ENCODE measurements at regions not wholly inside any gene's neighbourhood (a gene's known extent, or its start where the extent isn't known, plus 50 kb on each side); places are given as distances from the start of the nearest gene placed in this dataset.
"Not testable (repeated sequence)": the region's sequence is repeated elsewhere in the genome, so short reads cannot be mapped to it uniquely, and the experiment has no call there.

DNA sequence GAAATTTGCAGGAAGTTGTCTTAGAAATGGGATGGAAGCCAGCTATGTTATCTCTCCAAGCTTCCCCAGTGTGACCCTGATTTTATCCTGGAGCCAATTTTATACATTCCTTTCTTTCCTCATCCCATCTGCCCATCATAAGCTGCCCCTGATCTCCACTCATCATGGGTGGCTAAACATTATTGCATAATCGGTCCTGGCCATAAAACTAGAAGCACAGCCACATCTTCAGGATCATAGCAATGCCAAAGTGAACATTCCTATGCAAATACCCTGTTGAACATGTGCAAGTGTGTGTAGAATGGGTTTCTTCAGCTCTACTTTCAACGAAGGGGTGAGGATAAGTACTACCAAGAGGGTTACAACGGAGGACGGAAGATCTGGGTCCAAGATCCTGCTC is 50.6 kb upstream of the COG2 start:
- no peak for DNase-seq

DNA sequence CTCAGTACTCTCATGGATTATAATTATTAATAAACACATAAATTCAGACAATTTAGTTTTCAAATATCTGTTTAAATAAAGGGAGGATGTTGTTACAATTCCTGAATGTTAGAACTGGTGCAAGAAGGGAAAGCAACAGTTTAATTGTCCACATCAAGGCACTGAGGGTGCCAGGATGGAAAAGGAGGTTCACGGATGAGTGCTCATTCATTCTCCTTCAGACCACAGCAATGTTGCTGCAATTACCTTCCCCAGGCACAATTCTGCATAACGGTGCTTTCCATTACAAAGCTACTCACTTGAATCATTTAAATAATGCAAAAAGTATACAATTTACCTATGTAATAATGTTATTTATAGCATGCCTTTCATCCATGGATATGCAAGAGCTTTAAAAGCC is 52.3 kb upstream of the COG2 start:
- DNase-seq, result no peak

DNA sequence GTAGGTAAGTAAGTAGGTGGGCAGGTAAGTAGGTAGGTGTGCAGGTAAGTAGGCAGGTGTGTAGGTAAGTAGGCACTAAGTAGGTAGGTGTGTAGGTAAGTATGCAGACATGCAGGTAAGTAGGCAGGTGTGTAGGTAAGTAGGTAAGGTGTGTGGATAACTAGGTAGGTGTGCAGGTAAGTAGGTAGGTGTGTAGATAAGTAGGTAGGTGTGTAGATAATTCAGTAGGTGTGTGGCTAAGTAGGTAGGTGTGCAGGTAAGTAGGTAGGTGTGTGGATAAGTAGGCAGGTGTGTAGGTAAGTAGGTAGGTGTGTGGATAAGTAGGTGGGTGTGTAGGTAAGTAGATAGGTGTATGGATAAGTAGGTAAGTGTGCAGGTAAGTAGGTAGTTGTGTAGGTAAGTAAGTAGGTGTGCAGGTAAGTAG is 53.9 kb upstream of the COG2 start:
- no peak for DNase-seq

DNA sequence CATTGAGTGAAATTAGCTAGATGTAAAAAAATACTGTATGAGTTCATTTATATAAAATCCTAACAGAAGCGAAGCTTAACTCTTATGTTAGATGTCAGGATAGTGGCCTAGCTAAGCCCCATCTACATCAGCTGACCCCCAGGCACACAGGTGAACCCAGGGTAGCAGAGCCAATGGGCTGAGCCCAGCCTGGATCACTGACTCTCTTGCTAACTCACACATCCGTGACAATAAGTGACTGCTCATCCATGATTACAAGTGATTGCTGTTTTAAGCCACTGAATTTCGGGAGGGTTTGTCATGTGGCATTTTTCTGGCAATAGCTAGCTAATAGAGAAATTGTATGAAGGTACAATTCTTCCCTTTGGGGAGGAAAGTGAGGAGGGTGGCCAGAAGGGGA is 55.2 kb upstream of the COG2 start:
- DNase-seq, result no peak

DNA sequence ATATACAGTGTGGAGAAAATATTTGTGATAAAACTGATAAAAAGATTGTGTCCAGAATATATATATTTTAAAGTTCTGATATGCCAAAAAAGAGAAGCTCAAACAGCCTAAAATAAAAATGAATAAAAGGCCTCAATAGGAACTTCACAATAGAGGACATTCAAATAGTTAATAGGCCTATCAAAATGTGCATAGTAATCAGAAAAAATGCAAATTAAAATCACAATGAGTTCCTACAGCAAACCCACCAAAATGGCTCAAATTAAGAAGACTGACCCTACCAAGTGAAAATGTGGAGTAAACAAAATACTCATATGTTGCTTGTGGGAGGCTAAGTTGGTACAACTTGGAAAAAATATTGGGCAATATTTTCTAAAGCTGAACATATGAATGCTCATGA is 57.6 kb upstream of the COG2 start:
- no peak for DNase-seq

DNA sequence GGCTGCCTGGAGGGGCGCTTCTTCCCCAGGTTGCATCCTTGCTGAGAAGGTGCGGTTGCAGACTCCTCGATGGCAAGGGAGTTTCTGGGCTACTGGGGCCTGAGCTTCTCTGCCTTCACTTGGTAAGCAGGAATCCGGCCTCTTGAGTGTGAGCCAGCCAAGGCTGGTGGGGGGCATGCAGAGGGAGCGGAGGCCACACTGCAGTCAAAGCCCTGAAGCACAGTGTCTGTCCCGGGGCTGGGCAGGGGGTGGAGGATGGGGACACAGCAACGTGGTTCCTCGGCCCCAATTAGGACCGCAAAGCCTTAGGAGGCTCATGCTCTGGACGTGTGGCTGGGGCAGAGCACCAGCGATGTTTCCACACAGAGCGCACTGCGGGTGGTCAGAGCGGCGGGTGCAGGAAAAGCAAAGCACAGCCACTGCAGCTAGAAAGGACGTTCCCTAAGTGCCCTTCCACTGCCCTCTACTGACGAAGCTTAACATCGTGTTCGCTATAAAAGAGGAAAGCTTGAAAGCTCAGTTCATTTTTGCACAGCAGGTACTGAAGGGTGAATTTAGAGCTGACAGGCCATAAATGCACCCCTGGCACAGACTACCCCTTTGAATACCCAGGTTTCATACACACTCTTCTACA is 60.7 kb upstream of the COG2 start:
- no peak for DNase-seq

DNA sequence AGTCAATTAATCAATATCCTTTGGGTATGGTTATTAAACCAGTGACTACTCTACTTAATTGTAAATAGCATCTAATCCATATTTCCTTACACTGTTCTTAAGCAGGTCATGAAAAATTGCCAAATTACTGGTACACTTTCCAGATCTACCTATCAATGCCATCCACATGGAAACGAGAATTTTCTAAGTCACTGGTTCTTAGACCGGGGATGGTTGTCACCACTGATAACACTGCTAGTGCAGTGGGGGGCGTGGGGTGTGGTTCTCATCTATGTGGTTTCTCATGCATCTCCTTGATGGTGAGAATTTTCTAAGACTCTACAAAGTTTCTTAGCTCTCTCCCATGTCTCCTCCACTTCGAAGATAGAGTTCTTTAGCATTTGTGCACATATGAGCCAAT is 63.7 kb upstream of the COG2 start:
- DNase-seq, result no peak

DNA sequence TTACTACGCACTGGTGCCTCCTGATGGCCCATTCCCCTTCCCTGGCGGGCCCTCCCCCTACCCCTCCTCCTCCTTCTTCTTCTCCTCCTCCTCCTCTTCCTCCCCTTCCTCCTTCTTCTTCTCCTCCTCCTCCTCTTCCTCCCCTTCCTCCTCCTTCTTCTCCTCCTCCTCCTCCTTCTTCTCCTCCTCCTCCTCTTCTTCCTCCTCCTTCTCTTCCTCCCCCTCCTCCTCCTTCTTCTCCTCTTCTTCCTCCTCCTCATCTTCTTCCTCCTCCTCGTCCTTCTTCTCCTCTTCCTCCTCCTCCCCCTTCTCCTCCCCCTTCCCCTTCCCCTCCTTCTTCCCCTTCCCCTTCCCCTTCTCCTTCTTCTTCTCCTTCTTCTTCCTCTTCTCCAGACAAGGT is 64.7 kb upstream of the COG2 start:
- no peak for DNase-seq

DNA sequence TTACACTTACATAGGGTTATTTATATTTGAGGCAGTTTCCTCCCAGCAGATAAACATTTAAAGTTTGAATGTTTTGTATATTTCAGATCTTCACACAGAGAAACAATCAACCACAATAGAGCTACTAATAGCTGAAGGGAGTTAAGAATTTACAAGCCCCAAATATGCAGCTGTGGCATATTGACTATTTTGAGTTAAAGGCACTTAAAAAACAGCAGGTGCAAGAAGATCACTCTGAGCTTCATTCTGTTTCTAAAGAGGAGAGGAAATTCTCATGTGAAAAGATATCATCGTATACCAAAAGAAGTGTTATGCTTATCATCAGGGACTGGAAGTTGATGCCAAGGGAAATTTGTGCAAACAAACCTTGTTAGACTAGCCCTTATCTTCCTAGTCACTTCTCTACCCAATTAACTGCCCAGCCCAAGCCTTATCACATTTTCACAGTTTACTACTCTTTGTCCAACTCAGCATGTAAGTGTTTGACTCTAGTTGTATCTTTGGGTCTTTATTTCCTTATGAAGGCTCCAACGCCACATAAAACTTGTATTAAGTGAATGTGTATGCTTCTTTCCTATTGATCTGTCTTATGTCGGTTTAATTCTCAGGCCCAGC is 66.3 kb upstream of the COG2 start:
- DNase-seq, result no peak

DNA sequence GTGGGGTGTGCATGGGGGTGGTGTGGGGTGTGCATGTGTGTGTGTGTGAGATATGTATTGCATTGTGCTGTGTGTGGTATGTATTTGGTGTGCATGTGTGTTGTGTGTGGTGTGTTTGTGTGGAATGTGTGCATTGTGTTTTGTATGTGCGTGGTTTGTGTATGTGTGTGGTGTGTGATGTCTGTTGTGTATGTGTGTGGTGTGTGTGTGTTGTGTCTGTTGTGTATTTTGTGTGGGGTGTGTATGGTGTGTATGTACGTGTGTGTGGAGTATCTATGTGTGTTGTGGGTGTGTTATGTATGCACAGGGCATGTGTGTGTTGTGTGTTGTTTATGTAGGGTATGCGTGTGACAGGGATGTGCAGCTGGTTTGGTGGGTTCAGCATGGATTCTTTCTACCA is 67.8 kb upstream of the COG2 start:
- DNase-seq, result no peak

DNA sequence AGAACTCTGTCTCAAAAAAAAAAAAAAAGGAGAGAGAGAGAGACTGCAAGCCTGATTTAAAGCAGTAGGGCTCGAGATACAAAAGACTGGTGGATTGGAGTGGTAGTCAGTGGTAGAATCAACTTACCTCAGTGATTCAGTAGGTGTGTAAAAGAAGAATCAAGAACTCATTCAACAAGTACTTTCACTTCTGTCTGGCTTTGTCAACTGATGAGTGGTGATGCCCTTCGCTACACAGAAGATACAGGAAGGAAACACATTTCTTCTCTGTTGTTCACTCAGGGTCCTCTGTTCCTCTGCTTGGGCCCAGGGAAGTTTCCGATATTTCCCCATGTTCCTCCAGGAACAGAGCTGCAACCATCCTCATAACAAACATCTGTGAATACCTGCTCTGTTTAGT is 68.6 kb upstream of the COG2 start:
- DNase-seq, result no peak

DNA sequence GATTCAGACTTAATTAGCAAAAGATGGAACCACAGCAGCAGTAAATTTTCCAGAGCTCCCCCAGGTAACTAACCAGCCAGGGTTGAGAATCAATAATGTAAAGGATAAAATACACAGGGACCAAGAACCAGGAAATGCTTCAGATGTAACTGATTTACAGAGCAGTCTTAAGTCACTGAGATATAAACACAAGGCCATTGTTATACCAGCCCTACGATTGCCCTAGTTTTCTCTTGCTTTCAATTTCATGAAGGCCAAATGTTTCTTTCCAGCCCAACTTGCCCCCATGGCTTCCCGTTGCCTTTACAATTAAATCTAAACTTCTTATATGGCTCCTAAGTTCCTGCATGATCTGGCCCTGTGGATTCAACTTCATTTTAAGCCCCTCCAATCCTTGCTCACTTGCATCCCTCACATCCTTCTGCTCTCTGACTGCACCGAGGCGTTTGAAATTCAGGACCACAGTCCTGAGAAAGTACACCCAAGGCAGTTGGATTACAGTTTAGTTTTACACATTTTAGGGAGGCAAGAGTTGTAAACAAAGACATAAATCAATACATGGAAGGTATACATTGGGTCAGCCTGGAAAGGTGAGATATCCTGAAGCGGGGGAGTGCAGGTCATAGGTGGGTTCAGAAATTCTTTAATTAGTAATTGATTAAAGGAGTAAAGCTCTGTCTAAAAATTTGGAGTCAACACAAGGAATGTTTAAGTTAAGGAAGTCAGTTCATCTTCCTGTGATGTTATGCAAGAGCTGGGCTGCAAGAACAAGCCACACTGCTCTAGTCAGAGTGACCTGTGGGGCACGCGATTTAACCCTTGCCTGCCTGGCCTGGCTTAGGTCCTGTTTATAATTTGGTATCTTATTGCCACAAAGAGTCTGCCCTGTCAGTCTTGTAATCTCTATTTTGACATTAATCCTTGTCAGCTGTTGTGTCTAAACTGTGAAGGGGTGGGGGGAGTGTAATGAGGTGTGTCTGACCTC is 69.9 kb upstream of the COG2 start:
- no peak for DNase-seq

DNA sequence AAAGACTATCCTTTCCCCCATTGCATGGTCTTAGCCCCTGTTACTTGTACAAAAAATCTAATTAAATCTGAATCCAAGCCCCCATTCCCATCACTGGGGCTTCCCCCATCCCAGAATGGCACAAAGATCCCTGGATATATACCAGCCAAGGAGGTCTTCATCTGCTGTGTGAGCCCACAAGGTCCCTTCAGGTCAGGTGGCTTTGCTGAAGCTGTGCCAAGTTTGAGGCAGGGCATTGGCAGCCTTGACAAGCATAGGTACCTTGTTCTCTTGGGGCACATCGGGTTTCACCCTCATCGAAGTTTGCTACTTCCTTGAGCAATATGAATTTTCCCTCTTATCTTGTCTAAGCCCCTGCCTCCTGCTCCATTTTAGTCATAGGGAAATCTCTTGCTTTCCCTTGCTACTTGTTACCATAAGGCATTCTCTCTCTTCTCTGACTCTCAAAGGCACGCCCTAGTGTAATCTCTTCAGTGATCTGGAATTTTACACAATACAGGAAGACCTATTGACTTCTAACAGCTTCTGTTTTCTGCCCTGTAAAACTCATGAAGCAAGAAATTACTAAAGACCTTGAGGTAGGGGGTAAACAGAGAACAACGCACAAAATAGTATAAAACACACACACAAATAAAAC is 71.4 kb upstream of the COG2 start:
- no peak for DNase-seq

DNA sequence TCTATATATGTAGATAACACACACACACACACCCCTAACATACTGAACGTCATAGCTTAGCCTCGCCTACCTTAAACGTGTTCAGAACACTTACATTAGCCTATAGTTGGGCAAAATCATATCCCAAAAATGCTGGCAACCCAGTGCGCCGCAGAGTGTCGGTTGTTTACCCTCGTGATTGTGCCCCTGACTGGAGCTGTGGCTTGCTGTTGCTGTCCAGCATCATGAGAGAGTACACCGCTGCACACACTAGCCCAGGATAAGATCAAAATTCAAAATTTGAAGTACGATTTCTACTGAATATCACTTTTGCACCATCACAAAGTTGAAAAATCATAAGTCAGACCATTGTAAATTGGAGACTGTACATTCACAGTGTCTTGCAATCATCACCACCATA is 73.1 kb upstream of the COG2 start:
- no peak for DNase-seq

DNA sequence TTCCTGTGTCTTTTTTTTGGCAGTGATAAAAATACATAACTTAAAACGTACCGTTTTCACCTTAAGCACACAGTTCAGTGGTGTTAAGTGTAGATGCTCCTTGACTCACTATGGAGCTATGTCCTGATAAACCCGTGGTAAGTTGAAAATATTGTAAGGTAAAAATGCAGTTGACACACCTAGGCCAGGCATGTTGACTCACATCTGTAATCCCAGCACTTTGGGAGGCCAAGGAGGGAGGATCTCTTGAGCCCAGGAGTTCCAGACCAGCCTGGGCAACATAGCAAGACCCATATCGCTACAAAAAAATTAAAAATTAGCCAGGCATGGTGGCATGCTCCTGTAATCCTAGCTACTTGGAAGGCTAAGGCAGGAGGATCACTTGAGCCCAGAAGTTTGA is 73.6 kb upstream of the COG2 start:
- DNase-seq, result no peak

DNA sequence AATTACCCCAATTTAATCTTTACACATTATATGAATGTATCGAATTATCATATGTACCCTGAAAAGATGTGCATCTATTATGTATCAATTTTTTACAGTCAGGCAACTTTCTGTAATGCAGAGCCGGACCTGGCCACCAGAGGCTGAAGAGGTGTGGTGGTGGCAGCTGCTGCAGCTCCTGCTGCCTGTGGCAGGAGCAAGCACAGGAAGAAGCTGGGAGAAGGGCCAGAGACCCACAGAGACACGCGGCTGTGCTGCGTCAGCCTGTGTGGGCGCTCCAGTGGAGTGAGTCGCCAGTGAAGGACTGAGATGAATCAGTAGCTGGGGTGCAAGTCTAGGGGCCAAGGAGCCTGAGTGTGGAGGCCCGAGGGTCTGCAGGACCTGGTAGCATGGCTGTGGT is 74.3 kb upstream of the COG2 start:
- peak; percentile 57 for DNase-seq

DNA sequence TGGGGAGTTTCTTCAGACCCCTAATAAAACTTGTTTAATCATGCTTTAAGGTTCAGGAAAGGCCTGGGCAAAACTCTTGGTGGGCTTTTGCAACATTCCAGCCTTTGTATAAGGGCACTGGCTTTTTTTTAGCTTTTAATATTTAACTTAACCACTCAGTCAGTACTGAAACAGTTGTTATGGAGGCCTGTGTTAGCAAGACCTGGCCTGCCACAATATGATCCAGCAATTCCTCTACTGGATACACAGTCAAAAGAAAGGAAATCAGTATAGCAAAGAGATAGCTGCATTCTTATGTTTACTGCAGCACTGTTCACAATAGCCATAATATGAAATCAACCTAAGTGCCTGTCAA is 75.1 kb upstream of the COG2 start:
- DNase-seq, result no peak

DNA sequence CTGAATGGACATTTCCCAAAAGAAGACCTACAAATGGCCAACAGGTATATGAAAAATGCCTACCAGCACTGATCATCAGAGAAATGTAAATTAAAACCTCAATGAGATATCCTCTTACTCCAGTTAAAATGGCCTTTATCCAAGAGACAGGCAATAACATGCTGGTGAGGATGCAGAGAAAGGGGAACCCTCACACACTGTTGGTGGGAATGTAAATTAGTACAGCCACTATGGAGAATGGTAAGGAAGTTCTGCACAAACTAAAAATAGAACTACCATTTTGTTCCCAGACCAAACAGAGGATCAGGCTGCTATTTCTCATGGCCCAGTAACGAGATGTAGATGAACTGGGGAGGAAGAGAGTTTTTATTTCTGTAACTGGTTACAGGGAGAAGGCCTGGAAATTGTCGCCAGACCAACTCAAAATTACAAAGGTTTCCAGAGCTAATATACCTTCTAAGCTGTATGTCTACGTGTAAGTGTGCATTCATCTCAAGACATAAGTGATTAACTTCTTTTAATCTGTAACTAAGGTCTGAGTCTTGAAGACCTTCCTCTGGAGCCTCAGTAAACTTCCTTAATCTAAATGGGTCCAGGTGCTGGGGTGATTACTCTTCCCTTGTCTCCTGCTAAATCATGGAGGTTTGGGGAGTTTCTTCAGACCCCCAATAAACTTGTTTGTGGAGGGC is 75.6 kb upstream of the COG2 start:
- not testable (repeated sequence) for DNase-seq

DNA sequence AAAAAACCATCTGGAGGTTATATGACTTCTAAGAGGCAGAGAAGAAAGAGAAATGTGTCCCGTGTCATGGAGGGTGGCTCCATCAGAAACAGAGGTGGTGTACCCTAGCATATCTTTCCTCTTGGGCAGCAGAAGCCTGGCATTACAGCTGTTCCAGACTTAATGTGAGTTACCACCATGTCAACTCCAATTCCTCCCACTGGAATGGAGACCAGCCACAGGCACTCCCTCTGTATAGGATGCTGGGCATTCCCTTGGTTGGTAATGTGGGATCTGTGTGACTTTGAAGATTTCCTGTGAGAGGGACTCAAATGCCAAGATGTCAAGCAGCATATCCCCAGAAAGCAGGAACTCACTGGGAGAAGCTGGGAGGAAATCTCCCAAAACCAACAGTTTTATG is 77.1 kb upstream of the COG2 start:
- DNase-seq, result no peak

DNA sequence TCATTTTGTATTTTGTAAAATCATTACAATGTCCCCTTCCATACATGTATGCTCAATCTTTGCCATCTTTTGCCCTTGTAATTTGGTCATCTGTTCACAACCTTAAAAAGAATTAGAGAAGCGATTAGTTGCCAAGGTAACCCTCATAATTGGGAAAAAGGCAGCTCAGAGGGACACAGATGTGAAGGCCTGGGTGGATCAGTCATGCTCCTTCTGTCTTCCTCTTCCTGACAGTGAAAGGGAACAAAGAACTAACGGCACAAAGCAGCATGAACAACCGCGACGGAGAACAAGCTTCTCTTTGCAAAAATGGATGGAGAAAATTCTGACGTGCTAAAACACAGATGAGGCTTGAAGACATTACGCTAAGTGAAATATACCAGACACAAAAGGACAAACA is 78.7 kb upstream of the COG2 start:
- DNase-seq, result no peak

DNA sequence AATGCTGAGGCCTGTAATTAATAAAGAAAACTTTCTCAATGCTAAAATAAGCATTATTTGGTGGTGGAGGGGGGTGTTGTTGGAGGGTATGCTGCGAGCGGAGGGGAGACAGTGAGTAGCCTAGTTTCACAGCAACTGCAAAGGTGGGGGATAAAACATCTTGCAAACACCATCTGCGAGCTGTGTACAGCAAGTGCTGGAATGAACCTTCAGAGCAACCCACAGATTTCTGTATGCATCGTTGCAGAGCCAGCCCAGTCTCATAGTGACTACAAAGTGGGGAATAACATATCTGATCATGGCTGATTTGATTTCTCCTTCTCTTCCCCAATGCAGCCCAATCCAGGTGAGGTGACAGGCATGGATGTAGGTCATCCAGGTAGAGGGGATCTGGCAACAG is 80.7 kb upstream of the COG2 start:
- DNase-seq, result no peak

DNA sequence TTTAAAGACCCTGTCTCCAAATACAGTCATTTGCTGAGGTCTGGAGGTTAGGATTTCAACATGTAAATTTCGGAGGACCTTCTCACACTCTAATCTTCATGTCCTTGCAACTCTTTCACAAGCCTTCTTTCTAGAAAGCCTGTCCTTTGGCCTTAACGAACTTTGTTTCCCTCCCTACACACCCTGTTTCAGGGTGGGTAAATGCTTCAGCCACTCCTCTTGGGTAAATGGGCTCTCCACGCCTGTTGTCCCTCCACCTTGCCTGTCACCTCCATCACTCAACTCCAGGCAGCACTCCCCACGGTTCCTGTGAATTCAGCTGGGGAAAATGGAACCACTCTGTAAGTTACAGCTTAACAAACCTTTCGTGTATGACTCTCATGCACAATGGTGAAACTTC is 84.0 kb upstream of the COG2 start:
- no peak for DNase-seq

DNA sequence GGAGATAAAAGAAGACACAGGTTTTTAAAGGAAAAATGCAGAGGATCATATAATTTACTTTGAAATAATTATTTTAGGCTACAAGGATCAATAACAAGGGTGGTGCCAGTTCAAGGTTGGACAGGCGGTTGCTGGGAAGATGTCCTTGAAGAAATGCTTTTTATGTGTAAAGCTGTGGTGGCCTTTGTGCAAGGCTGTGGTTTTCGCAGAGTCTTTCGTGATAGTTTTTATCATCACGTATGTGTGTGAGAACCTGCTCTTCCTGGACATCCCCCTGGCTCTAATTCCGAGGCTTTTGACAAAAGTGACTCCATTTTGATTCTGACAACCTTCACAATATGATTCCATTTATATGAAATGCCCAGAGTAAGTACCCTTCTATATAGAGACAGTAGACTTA is 85.8 kb upstream of the COG2 start:
- no peak for DNase-seq
